CD14-positive monocyte (primary cell): ENCODE measurements at regions not wholly inside any gene's neighbourhood (a gene's known extent, or its start where the extent isn't known, plus 50 kb on each side); places are given as distances from the start of the nearest gene placed in this dataset.

ENCODE experiments used
- DNase-seq, 3 donors: peaks; one replicate each; pipeline ENCODE4 v3.0.0-alpha.2; 2011 to 2022
- H2AFZ ChIP-seq: 2 replicates; pipeline ENCODE4 v1.6.0; 2012; ENCODE audit warnings: mild to moderate bottlenecking, low read depth, low read length, inconsistent platforms; ENCODE audit not compliant: insufficient read depth, poor library complexity, severe bottlenecking
- H3K27ac ChIP-seq, 2 donors: 1 replicate in 1 of 2; 2 replicates in 1 of 2; pipeline ENCODE4 v1.5.1; 2012 to 2013; ENCODE audit warnings: low read length in 2 of 2, control low read depth in 1 of 2, inconsistent platforms in 1 of 2, low read depth in 1 of 2, mild to moderate bottlenecking in 1 of 2
- H3K27me3 ChIP-seq, 2 donors: one replicate each; pipeline versions ENCODE4 v1.6.0 to v1.6.1; 2011 to 2013; ENCODE audit warnings: low read length in 2 of 2; ENCODE audit not compliant: control insufficient read depth in 2 of 2, insufficient read depth in 2 of 2
- H3K36me3 ChIP-seq, 2 donors: replicated peaks in 1 of 2; 1 replicate in 1 of 2; 2 replicates in 1 of 2; pipeline versions ENCODE4 v1.5.1 to v1.6.1; 2012 to 2013; ENCODE audit warnings: low read length in 2 of 2, control low read depth in 1 of 2, inconsistent platforms in 1 of 2, mild to moderate bottlenecking in 1 of 2; ENCODE audit not compliant: insufficient read depth in 2 of 2, control insufficient read depth in 1 of 2
- H3K4me1 ChIP-seq, 2 donors: 1 replicate in 1 of 2; 2 replicates in 1 of 2; pipeline versions ENCODE4 v1.5.1 to v1.6.1; 2012 to 2013; ENCODE audit warnings: low read length in 2 of 2, control low read depth in 1 of 2, inconsistent platforms in 1 of 2, mild to moderate bottlenecking in 1 of 2, moderate library complexity in 1 of 2; ENCODE audit not compliant: insufficient read depth in 2 of 2, control insufficient read depth in 1 of 2
- H3K4me2 ChIP-seq: replicated peaks from 2 replicates; pipeline ENCODE3; 2012; ENCODE audit warnings: low read length, moderate library complexity, mild to moderate bottlenecking; ENCODE audit not compliant: poor library complexity, severe bottlenecking; ENCODE audit errors: extremely low read depth
- H3K4me3 ChIP-seq, 3 experiments: fragments of 200-600 bp in 1 of 3; sonication (generic) in 1 of 3; replicated peaks in 1 of 3; 1 replicate in 2 of 3; 2 replicates in 1 of 3; pipeline ENCODE4 v1.5.1; 2011 to 2013; ENCODE audit warnings: low read length in 3 of 3, mild to moderate bottlenecking in 3 of 3, control low read depth in 2 of 3, low read depth in 2 of 3, inconsistent platforms in 1 of 3, moderate library complexity in 1 of 3
- H3K79me2 ChIP-seq: 2 replicates; pipeline ENCODE4 v1.6.0; 2012; ENCODE audit warnings: mild to moderate bottlenecking, control low read depth, inconsistent platforms, low read length, moderate library complexity; ENCODE audit not compliant: insufficient read depth
- H3K9ac ChIP-seq: 2 replicates; pipeline ENCODE4 v1.6.0; 2017; ENCODE audit warnings: low read length, mild to moderate bottlenecking; ENCODE audit not compliant: insufficient read depth, poor library complexity, severe bottlenecking
- H3K9me3 ChIP-seq, 2 donors: replicated peaks in 1 of 2; 1 replicate in 1 of 2; 2 replicates in 1 of 2; pipeline versions ENCODE4 v1.5.1 to v1.6.1; 2012 to 2013; ENCODE audit warnings: low read length in 2 of 2, control low read depth in 1 of 2; ENCODE audit not compliant: control insufficient read depth in 1 of 2, insufficient read depth in 1 of 2
- H4K20me1 ChIP-seq: 2 replicates; pipeline ENCODE4 v1.6.0; 2012; ENCODE audit warnings: mild to moderate bottlenecking, low read length, control low read depth, moderate library complexity; ENCODE audit not compliant: insufficient read depth
- H3K27ac Mint-ChIP-seq, 7 donors: one replicate each; pipeline ENCODE4 v1.8.0; 2020; ENCODE audit warnings: mild to moderate bottlenecking in 7 of 7, mixed read lengths in 7 of 7, moderate library complexity in 6 of 7, inconsistent platforms in 2 of 7
- H3K27me3 Mint-ChIP-seq, 3 donors: one replicate each; pipeline ENCODE4 v1.8.0; 2021 to 2022; ENCODE audit warnings: low read depth in 3 of 3, mild to moderate bottlenecking in 3 of 3, mixed read lengths in 3 of 3, moderate library complexity in 3 of 3, inconsistent platforms in 1 of 3
- H3K36me3 Mint-ChIP-seq, 2 donors: one replicate each; pipeline ENCODE4 v1.8.0; 2020; ENCODE audit warnings: mixed read lengths in 2 of 2, inconsistent platforms in 1 of 2, mild to moderate bottlenecking in 1 of 2
- H3K4me1 Mint-ChIP-seq: one replicate; pipeline ENCODE4 v1.8.0; 2020; ENCODE audit warnings: mild to moderate bottlenecking, mixed read lengths
- H3K4me3 Mint-ChIP-seq, 2 donors: one replicate each; pipeline ENCODE4 v1.8.0; 2020; ENCODE audit warnings: mild to moderate bottlenecking in 2 of 2, mixed read lengths in 2 of 2, moderate library complexity in 1 of 2
- H3K9me3 Mint-ChIP-seq, 7 donors: one replicate each; pipeline ENCODE4 v1.8.0; 2020 to 2022; ENCODE audit warnings: mixed read lengths in 7 of 7, mild to moderate bottlenecking in 6 of 7, moderate library complexity in 6 of 7, inconsistent platforms in 2 of 7
- WGBS: methylation state at CpG from one replicate; pipeline ENCODE4 v1.1.5; 2013; ENCODE audit warnings: missing lambda C conversion rate; ENCODE audit not compliant: insufficient coverage; 5-methylcytosine and 5-hydroxymethylcytosine counted together
- intact Hi-C, 2 donors: fragments of 100-400 bp; cut with micrococcal nuclease; formaldehyde crosslinking; loops; one replicate each; pipeline versions ENCODE4 v1.15.0 to v1.15.1; 2023
- TF ChIP-seq, protein P1 (sequence below): fragments of 200-600 bp; IDR thresholded peaks from one replicate; pipeline ENCODE4 v1.8.0; 2022; ENCODE audit warnings: antibody characterized with exemption, mild to moderate bottlenecking

DNA sequence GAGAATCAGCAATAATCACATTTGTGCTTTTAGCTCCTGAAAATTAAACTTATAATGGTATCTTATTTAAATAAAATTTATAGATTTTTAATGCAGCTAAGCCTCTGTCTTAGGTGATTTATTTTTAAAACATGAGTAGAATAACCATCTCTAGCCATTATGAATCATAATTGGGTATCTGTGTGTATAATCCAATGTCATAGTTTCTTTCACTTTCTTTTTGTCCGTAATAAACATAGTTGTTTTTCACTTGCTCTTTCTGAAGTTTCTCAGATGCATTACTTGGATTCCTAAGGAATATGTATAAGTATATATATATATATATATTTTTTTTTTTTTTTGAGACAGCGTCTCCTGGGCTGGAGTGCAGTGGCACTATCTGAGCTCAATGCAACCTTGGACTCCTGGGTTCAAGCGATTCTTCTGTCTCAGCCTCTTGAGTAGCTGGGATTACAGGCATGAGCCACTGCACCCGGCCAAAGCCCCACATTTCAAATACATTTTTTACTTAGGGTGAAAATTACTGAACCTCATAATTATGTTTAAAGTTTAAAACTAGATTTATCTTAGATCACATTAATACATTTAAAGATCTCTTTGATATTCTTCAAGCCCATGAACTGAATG is 377.1 kb downstream of the PRDM9 start:
- TF ChIP-seq, protein P1, sequence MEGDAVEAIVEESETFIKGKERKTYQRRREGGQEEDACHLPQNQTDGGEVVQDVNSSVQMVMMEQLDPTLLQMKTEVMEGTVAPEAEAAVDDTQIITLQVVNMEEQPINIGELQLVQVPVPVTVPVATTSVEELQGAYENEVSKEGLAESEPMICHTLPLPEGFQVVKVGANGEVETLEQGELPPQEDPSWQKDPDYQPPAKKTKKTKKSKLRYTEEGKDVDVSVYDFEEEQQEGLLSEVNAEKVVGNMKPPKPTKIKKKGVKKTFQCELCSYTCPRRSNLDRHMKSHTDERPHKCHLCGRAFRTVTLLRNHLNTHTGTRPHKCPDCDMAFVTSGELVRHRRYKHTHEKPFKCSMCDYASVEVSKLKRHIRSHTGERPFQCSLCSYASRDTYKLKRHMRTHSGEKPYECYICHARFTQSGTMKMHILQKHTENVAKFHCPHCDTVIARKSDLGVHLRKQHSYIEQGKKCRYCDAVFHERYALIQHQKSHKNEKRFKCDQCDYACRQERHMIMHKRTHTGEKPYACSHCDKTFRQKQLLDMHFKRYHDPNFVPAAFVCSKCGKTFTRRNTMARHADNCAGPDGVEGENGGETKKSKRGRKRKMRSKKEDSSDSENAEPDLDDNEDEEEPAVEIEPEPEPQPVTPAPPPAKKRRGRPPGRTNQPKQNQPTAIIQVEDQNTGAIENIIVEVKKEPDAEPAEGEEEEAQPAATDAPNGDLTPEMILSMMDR: no peak
- Histone ChIP-seq H3K9ac (no peak overlapping the region), H3K27ac (no peak overlapping the region), H3K4me3 (no peak overlapping the region), H3K27me3 (no peaks in the 10 kb centered on the region), H3K9me3 (peaks cover 0 to 19% of the 10 kb centered on the region in 2 donors), H2AFZ (no peak overlapping the region), H3K4me1 (no peaks in the 10 kb centered on the region), H3K79me2 (no peaks in the 10 kb centered on the region), H3K4me2 (no peak overlapping the region), H3K36me3 (no peaks in the 10 kb centered on the region), H4K20me1 (no peaks in the 10 kb centered on the region)
- no peak for DNase-seq
- Mint-ChIP-seq H3K9me3 (peaks cover 0 to 16% (median 7%) of the 10 kb centered on the region in 7 donors), H3K36me3 (no peaks in the 10 kb centered on the region), H3K27ac (no peak overlapping the region), H3K4me1 (no peaks in the 10 kb centered on the region), H3K4me3 (no peak overlapping the region), H3K27me3 (no peaks in the 10 kb centered on the region)
- intact Hi-C loops: no loop called here
- WGBS: 67% methylated on average over 1 of the region's 4 CpGs

DNA sequence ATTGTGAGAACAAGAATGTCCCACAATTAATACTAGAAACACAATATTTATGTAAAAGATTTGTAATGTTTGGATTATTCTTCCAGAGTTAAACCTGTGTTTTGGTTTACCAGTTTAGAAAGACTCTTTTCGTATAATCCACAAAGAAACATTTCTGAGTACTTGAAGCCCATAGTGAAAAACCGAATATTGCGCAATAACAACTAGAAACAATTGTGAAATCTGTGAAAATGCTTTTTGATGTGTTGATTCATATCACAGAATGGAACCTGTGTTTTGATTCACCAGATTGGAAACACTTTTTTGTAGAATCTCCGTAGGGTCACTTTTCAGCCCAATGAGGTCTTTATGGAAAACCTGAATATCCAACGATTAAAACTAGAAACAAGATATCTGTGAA is 386.2 kb downstream of the PRDM9 start:
- TF ChIP-seq, protein P1: no peak
- Histone ChIP-seq H3K36me3 (no peaks in the 10 kb centered on the region), H3K27ac (no peak overlapping the region), H3K4me2 (no peak overlapping the region), H3K9me3 (peaks cover 0 to 22% of the 10 kb centered on the region in 2 donors), H3K9ac (no peak overlapping the region), H3K27me3 (no peaks in the 10 kb centered on the region), H4K20me1 (no peaks in the 10 kb centered on the region), H3K4me3 (no peak overlapping the region), H2AFZ (no peak overlapping the region), H3K4me1 (no peaks in the 10 kb centered on the region), H3K79me2 (no peaks in the 10 kb centered on the region)
- intact Hi-C loops: no loop called here
- H3K27ac Mint-ChIP-seq: no peak overlapping the region
- no peak for DNase-seq
- no peaks in the 10 kb centered on the region for H3K4me1 Mint-ChIP-seq
- H3K4me3 Mint-ChIP-seq: no peak overlapping the region
- no peaks in the 10 kb centered on the region for H3K36me3 Mint-ChIP-seq
- no peaks in the 10 kb centered on the region for H3K27me3 Mint-ChIP-seq
- peaks cover 0 to 5% (median 3%) of the 10 kb centered on the region in 7 donors for H3K9me3 Mint-ChIP-seq
- 80% methylated on average over 2 of the region's 5 CpGs for WGBS
